Neural crest cell (in vitro differentiated cells): ENCODE measurements at regions not wholly inside any gene's neighbourhood (a gene's known extent, or its start where the extent isn't known, plus 50 kb on each side); places are given as distances from the start of the nearest gene placed in this dataset.
A peak's percentile ranks its signal among the peaks of the same experiment; 100 is the strongest.
"Not testable (repeated sequence)": the region's sequence is repeated elsewhere in the genome, so short reads cannot be mapped to it uniquely, and the experiment has no call there.

Experiments
- DNase-seq: peaks from one replicate; pipeline ENCODE4 v3.0.0; 2021; ENCODE audit warnings: low read depth, mixed read lengths, low spot score
- H3K27ac Mint-ChIP-seq: one replicate; pipeline ENCODE4 v1.8.0; 2021; ENCODE audit warnings: mild to moderate bottlenecking, mixed read lengths; ENCODE audit not compliant: unreplicated experiment
- H3K27me3 Mint-ChIP-seq: 2 replicates; pipeline ENCODE4 v1.8.0; 2021; ENCODE audit warnings: low read depth, mild to moderate bottlenecking, mixed read lengths
- H3K36me3 Mint-ChIP-seq: 2 replicates; pipeline ENCODE4 v1.8.0; 2021; ENCODE audit warnings: low read depth, mild to moderate bottlenecking, mixed read lengths
- H3K4me1 Mint-ChIP-seq: 2 replicates; pipeline ENCODE4 v1.8.0; 2021; ENCODE audit warnings: mixed read lengths
- H3K4me3 Mint-ChIP-seq: one replicate; pipeline ENCODE4 v1.8.0; 2021; ENCODE audit warnings: mild to moderate bottlenecking, mixed read lengths
- H3K9me3 Mint-ChIP-seq: 2 replicates; pipeline ENCODE4 v1.8.0; 2021; ENCODE audit warnings: mixed read lengths
- TF ChIP-seq, protein P1 (sequence below): fragments of 200-600 bp; sonication (generic); conservative IDR thresholded peaks from 2 replicates; pipeline ENCODE4 v1.5.0; 2021; ENCODE audit warnings: antibody characterized with exemption, mild to moderate bottlenecking

- no peaks in the 10 kb centered on the region for H3K9me3 Mint-ChIP-seq
- H3K27ac Mint-ChIP-seq = peak overlapping the region; percentile 14
- H3K36me3 Mint-ChIP-seq = no peaks in the 10 kb centered on the region
Observed at GRCh38 chr12:128025589-128026245, 241.3 kb upstream of the TMEM132C start.

DNA sequence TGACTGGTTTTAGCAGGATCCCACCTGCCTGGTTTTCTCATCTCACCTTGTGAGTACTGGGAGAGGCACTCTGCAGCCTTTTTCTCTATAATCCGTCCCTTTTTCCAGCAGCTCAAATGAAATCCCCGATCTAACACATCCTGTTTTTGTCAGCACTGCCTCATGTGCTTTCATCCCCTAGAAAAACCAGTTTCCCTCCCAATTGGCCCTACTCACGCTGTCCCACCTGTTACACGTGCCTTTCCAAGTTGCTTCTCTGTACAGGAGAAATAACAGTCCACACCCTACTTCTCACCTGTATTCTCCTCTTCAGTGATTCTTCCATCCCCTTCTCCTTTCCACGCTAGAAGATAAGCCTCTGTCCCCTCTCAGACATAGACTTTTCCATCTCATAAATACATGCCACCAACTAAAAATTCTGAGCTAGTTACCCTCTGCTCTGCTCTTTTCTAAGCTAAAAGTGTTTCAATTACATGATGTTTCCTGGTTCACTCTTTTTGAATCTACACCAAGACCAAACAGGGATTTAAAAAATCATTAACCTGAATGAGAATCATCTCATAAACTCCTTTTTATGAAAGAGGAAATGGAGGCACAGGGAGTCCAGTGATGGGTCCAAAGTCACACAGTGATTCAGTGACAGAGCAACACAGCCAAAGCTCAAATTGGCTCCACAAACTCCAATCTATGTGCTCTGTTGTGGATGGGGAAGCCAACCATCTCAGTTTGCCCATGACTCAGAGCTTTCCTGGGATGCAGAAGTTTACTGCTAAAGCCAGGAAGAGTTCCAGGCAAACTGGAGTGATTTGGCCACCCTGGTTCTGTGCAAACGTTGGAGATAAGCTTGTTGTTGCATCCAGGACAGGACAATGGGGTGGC, 240.0 kb upstream of the TMEM132C start:
- Mint-ChIP-seq H3K4me3 (no peak overlapping the region), H3K27me3 (peaks cover 38% of the 10 kb centered on the region), H3K9me3 (no peaks in the 10 kb centered on the region), H3K36me3 (no peaks in the 10 kb centered on the region), H3K4me1 (peaks cover 34% of the 10 kb centered on the region), H3K27ac (no peak overlapping the region)
- DNase-seq = no peak
- TF ChIP-seq, protein P1, sequence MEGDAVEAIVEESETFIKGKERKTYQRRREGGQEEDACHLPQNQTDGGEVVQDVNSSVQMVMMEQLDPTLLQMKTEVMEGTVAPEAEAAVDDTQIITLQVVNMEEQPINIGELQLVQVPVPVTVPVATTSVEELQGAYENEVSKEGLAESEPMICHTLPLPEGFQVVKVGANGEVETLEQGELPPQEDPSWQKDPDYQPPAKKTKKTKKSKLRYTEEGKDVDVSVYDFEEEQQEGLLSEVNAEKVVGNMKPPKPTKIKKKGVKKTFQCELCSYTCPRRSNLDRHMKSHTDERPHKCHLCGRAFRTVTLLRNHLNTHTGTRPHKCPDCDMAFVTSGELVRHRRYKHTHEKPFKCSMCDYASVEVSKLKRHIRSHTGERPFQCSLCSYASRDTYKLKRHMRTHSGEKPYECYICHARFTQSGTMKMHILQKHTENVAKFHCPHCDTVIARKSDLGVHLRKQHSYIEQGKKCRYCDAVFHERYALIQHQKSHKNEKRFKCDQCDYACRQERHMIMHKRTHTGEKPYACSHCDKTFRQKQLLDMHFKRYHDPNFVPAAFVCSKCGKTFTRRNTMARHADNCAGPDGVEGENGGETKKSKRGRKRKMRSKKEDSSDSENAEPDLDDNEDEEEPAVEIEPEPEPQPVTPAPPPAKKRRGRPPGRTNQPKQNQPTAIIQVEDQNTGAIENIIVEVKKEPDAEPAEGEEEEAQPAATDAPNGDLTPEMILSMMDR = no peak

More at GRCh38 chr12:128025589-128026245, 241.3 kb upstream of the TMEM132C start:
- DNase-seq = no peak
- H3K4me3 Mint-ChIP-seq = no peak overlapping the region
- H3K27me3 Mint-ChIP-seq = peaks cover 39% of the 10 kb centered on the region
- H3K4me1 Mint-ChIP-seq = peaks cover 34% of the 10 kb centered on the region
- TF ChIP-seq, protein P1 = no peak

GRCh38 chr12:128033473-128033872, 233.5 kb upstream of the TMEM132C start:
- peak; percentile 7 for DNase-seq
- no peak overlapping the region for H3K27ac Mint-ChIP-seq
- peaks cover 18% of the 10 kb centered on the region for H3K27me3 Mint-ChIP-seq
- TF ChIP-seq, protein P1 = no peak
- no peaks in the 10 kb centered on the region for H3K36me3 Mint-ChIP-seq
- no peak overlapping the region for H3K4me3 Mint-ChIP-seq
- no peaks in the 10 kb centered on the region for H3K9me3 Mint-ChIP-seq
- H3K4me1 Mint-ChIP-seq = peaks cover 8% of the 10 kb centered on the region

DNA sequence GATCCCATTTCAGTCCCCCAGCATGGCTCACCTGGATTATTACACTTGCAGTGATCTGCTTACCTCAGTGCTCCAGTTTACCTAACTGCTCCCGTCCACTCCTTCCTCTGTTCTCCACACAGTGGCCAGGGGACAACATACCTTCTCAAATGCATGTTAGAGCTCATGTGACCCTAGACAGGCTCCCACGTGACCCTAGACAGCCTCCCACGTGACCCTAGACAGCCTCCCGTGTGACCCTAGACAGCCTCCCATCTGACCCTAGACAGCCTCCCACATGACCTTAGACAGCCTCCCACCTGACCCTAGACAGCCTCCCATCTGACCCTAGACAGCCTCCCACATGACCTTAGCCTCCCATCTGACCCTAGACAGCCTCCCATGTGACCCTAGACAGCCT, 226.0 kb upstream of the TMEM132C start:
- Mint-ChIP-seq H3K4me1 (no peaks in the 10 kb centered on the region), H3K36me3 (no peaks in the 10 kb centered on the region), H3K27ac (no peak overlapping the region), H3K9me3 (peaks cover 5% of the 10 kb centered on the region), H3K27me3 (peaks cover 6% of the 10 kb centered on the region), H3K4me3 (no peak overlapping the region)
- TF ChIP-seq, protein P1 = no peak
- DNase-seq = no peak

DNA sequence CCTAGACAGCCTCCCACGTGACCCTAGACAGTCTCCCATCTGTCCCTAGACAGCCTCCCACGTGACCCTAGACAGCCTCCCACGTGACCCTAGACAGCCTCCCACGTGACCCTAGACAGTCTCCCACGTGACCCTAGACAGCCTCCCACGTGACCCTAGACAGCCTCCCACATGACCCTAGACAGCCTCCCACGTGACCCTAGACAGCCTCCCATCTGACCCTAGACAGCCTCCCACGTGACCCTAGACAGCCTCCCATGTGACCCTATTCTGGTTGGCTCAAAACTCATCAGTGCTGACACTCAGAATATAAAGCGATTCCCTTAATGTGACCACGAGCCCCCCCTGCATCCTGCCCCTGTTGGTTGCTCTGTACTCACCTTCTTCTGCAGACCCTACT, 224.7 kb upstream of the TMEM132C start:
- not testable (repeated sequence) for H3K4me1 Mint-ChIP-seq, H3K9me3 Mint-ChIP-seq, DNase-seq, H3K27me3 Mint-ChIP-seq, H3K27ac Mint-ChIP-seq, H3K4me3 Mint-ChIP-seq, H3K36me3 Mint-ChIP-seq

DNA sequence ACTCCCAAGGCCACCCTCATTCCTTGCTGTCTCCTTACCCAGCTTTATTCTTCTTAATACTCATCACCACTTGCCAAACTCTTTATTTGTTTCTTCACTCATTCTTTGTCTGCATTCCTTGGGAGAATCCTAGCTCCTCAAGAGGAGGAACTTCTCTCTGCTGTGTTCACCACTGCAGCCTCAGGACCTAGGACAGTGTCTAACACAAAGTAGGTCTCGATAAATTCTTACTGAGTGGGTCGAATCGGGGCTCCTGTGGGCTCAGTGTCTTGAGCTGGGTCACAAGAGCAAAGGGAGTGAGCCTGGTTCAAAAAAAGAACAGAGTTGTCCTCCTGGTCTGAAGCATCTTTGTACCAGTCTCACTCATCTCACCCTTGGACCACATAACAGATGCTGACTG, 224.1 kb upstream of the TMEM132C start:
- Mint-ChIP-seq H3K4me1 (no peaks in the 10 kb centered on the region), H3K27me3 (peaks cover 8% of the 10 kb centered on the region), H3K9me3 (peaks cover 5% of the 10 kb centered on the region), H3K27ac (no peak overlapping the region), H3K4me3 (no peak overlapping the region), H3K36me3 (no peaks in the 10 kb centered on the region)
- no peak for DNase-seq
- TF ChIP-seq, protein P1 = no peak
